A549 (cell line): ENCODE measurements at regions not wholly inside any gene's neighbourhood (a gene's known extent, or its start where the extent isn't known, plus 50 kb on each side); places are given as distances from the start of the nearest gene placed in this dataset.

Source experiments
- ATAC-seq, 2 experiments: fragments of 200-7000 bp in 1 of 2; fragments of >200 bp in 1 of 2; cut with Nextera tagmentation in 1 of 2; cut with Tn5 transposase in 1 of 2; 3 replicates each; pipeline versions ENCODE4 v1.8.0 to v1.9.1; 2018 to 2020; ENCODE audit warnings: mild to moderate bottlenecking in 1 of 2, moderate library complexity in 1 of 2
- CTCF ChIA-PET: fragments of 300-600 bp; sonication (Branson Sonifier 250); formaldehyde crosslinking; extraction: SDS; loops from one replicate; lab custom pipeline; 2021; ENCODE audit warnings: antibody characterized with exemption, inconsistent platforms; lab: Yijun Ruan, JAX
- POLR2A ChIA-PET: fragments of 350-600 bp; formaldehyde crosslinking; extraction: SDS; loops from one replicate; lab custom pipeline; 2021; ENCODE audit warnings: antibody characterized with exemption, inconsistent platforms; lab: Yijun Ruan, JAX
- DNase-seq, 2 experiments: peaks; one replicate each; pipeline versions ENCODE4 v3.0.0 to v3.0.0-alpha.2; 2011 to 2016; ENCODE audit warnings: low read depth in 1 of 2, low spot score in 1 of 2
- FAIRE-seq: peaks from 2 replicates; lab custom pipeline; 2011; peaks lifted over from hg19 to GRCh38; lab: Jason Lieb, UNC
- H3K27ac ChIP-seq, 2 experiments: fragments of >200 bp; sonication (Bioruptor Twin); formaldehyde crosslinking; 3 replicates each; pipeline ENCODE4 v1.5.1; 2016 to 2017
- H3K4me1 ChIP-seq: fragments of >200 bp; sonication (Bioruptor Twin); formaldehyde crosslinking; 3 replicates; pipeline ENCODE4 v1.6.1; 2016
- H3K4me2 ChIP-seq: fragments of >200 bp; sonication (Bioruptor Twin); formaldehyde crosslinking; 3 replicates; pipeline ENCODE4 v1.6.1; 2016
- H3K4me3 ChIP-seq: fragments of >200 bp; sonication (Bioruptor Twin); formaldehyde crosslinking; 3 replicates; pipeline ENCODE4 v1.5.1; 2016
- H3K9me3 ChIP-seq: fragments of >200 bp; sonication (Bioruptor Twin); formaldehyde crosslinking; 3 replicates; pipeline ENCODE4 v1.6.1; 2016
- BHLHE40 ChIP-seq: IDR thresholded peaks from 2 replicates; pipeline ENCODE4 v1.6.1; 2012; ENCODE audit warnings: low read depth, low read length, inconsistent platforms
- CBX2 ChIP-seq: fragments of 200-600 bp; sonication (generic); IDR thresholded peaks from 2 replicates; pipeline ENCODE4 v1.6.1; 2016; ENCODE audit warnings: low read depth, mild to moderate bottlenecking, borderline replicate concordance
- E2F6 ChIP-seq: IDR thresholded peaks from 2 replicates; pipeline ENCODE4 v1.6.1; 2012; ENCODE audit warnings: low read depth, borderline replicate concordance
- EHF ChIP-seq: fragments of 250-450 bp; sonication (Bioruptor Pico); IDR thresholded peaks from 2 replicates; pipeline ENCODE4 v1.5.0; 2020; ENCODE audit warnings: mild to moderate bottlenecking
- EHMT2 ChIP-seq: fragments of 200-600 bp; sonication (generic); IDR thresholded peaks from 2 replicates; pipeline ENCODE4 v1.6.1; 2016; ENCODE audit warnings: antibody characterized with exemption, low read depth, mild to moderate bottlenecking, moderate library complexity
- EP300 ChIP-seq, 2 experiments: fragments of >200 bp; sonication (Bioruptor Twin); formaldehyde crosslinking; IDR thresholded peaks; 2 replicates in 1 of 2; 3 replicates in 1 of 2; pipeline ENCODE4 v1.6.1; 2016 to 2017
- ESRRA ChIP-seq: fragments of 150-350 bp; IDR thresholded peaks from 2 replicates; pipeline ENCODE4 v1.6.1; 2014; ENCODE audit warnings: mild to moderate bottlenecking, low read length, borderline replicate concordance
- FOSL2 ChIP-seq, 2 experiments: fragments of 450-650 bp in 1 of 2; fragments of >200 bp in 1 of 2; sonication (Bioruptor Twin) in 1 of 2; formaldehyde crosslinking; IDR thresholded peaks; 2 replicates each; pipeline versions ENCODE4 v1.5.0 to v1.6.1; 2016 to 2020; ENCODE audit warnings: mild to moderate bottlenecking in 1 of 2, moderate library complexity in 1 of 2
- FOXS1 ChIP-seq: fragments of 250-450 bp; sonication (Bioruptor Pico); IDR thresholded peaks from 2 replicates; pipeline ENCODE4 v1.5.0; 2020; ENCODE audit warnings: mild to moderate bottlenecking, moderate library complexity
- GATA3 ChIP-seq: IDR thresholded peaks from 2 replicates; pipeline ENCODE4 v1.6.1; 2012; ENCODE audit warnings: borderline replicate concordance
- HOXB5 ChIP-seq: fragments of 250-450 bp; sonication (Bioruptor Pico); IDR thresholded peaks from 2 replicates; pipeline ENCODE4 v1.5.0; 2020; ENCODE audit warnings: mild to moderate bottlenecking, moderate library complexity
- JUNB ChIP-seq: fragments of >200 bp; sonication (Bioruptor Twin); formaldehyde crosslinking; IDR thresholded peaks from 2 replicates; pipeline ENCODE4 v1.6.1; 2016
- KDM5A ChIP-seq: fragments of 200-600 bp; sonication (generic); IDR thresholded peaks from 2 replicates; pipeline ENCODE4 v1.6.1; 2016; ENCODE audit warnings: antibody characterized with exemption, mild to moderate bottlenecking
- MAX ChIP-seq: IDR thresholded peaks from 2 replicates; pipeline ENCODE4 v1.6.1; 2012
- MYC ChIP-seq: IDR thresholded peaks from 2 replicates; pipeline ENCODE4 v1.6.1; 2012; ENCODE audit warnings: mild to moderate bottlenecking, inconsistent platforms, low read length, improper control_type of control experiment, borderline replicate concordance
- NFE2L2 ChIP-seq: fragments of 150-350 bp; conservative IDR thresholded peaks from 2 replicates; pipeline ENCODE4 v1.6.1; 2014; ENCODE audit warnings: low read length
- PHF8 ChIP-seq: fragments of 200-600 bp; sonication (generic); IDR thresholded peaks from 2 replicates; pipeline ENCODE4 v1.6.1; 2016; ENCODE audit warnings: low read depth, mild to moderate bottlenecking, antibody characterized with exemption, moderate library complexity, borderline replicate concordance
- POLR2AphosphoS2 ChIP-seq: conservative IDR thresholded peaks from 2 replicates; pipeline ENCODE4 v1.6.1; 2012; ENCODE audit warnings: low read length, improper control_type of control experiment, inconsistent platforms
- RAD21 ChIP-seq, 2 experiments: fragments of >200 bp in 1 of 2; sonication (Bioruptor Twin) in 1 of 2; formaldehyde crosslinking in 1 of 2; IDR thresholded peaks in 1 of 2; conservative IDR thresholded peaks in 1 of 2; 2 replicates in 1 of 2; 3 replicates in 1 of 2; pipeline ENCODE4 v1.6.1; 2012 to 2018; ENCODE audit warnings: inconsistent platforms in 1 of 2
- RARB ChIP-seq: fragments of 250-450 bp; sonication (Bioruptor Pico); IDR thresholded peaks from 2 replicates; pipeline ENCODE4 v1.8.0; 2021; ENCODE audit warnings: mild to moderate bottlenecking, moderate library complexity
- TP53 ChIP-seq: fragments of 250-450 bp; sonication (Bioruptor Pico); IDR thresholded peaks from 2 replicates; pipeline ENCODE4 v1.5.0; 2021; ENCODE audit warnings: mild to moderate bottlenecking, moderate library complexity
- ZSCAN20 ChIP-seq: fragments of 250-450 bp; sonication (Bioruptor Pico); IDR thresholded peaks from 2 replicates; pipeline ENCODE4 v1.8.0; 2022; ENCODE audit warnings: mild to moderate bottlenecking, moderate library complexity
- WGBS: methylation state at CpG from one replicate; pipeline ENCODE4 v1.1.6; 2017; ENCODE audit errors: missing lambda C conversion rate; 5-methylcytosine and 5-hydroxymethylcytosine counted together
- TF ChIP-seq, protein P1 (sequence below): fragments of >200 bp; sonication (Bioruptor Twin); formaldehyde crosslinking; IDR thresholded peaks from 2 replicates; pipeline ENCODE4 v1.6.1; 2016
- TF ChIP-seq, protein P2 (sequence below): fragments of 250-450 bp; sonication (Bioruptor Pico); IDR thresholded peaks from 2 replicates; pipeline ENCODE4 v1.5.0; 2020; ENCODE audit warnings: low read depth, mild to moderate bottlenecking, moderate library complexity
- TF ChIP-seq, protein P3 (sequence below): fragments of 450-650 bp; IDR thresholded peaks from 2 replicates; pipeline ENCODE4 v1.6.1; 2014; ENCODE audit warnings: antibody characterized with exemption

- Histone ChIP-seq H3K27ac (peak overlapping the region in 1 of 2 experiments; percentile 26; a peak in 2 of 6 replicates), H3K9me3 (no peaks in the 10 kb centered on the region), H3K4me1 (peaks cover 10% of the 10 kb centered on the region), H3K4me2 (no peak overlapping the region), H3K4me3 (no peak overlapping the region)
- TF ChIP-seq EHF (CRISPR knock-in tag) (no peak), E2F6 (no peak), JUNB (no peak), GATA3 (no peak), NFE2L2 (no peak), BHLHE40 (no peak), CBX2 (no peak), TP53 (no peak)
- TF ChIP-seq, protein P1, sequence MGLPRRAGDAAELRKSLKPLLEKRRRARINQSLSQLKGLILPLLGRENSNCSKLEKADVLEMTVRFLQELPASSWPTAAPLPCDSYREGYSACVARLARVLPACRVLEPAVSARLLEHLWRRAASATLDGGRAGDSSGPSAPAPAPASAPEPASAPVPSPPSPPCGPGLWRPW, result no peak
- WGBS, result 89% methylated on average over 6 of the region's 6 CpGs
- no peak for DNase-seq
- ChIA-PET POLR2A (no interaction called here), CTCF (interaction anchor here (0.8 to 1.7 kb wide), 2 partner anchors 19 to 38 kb away, joined by 3 to 4 read pairs; no protein-coding TSS in a partner anchor)
- ATAC-seq, result no peak
- no peak for FAIRE-seq
Observed at GRCh38 chr3:27574438-27574795, 90.2 kb upstream of the SLC4A7 start.

DNA sequence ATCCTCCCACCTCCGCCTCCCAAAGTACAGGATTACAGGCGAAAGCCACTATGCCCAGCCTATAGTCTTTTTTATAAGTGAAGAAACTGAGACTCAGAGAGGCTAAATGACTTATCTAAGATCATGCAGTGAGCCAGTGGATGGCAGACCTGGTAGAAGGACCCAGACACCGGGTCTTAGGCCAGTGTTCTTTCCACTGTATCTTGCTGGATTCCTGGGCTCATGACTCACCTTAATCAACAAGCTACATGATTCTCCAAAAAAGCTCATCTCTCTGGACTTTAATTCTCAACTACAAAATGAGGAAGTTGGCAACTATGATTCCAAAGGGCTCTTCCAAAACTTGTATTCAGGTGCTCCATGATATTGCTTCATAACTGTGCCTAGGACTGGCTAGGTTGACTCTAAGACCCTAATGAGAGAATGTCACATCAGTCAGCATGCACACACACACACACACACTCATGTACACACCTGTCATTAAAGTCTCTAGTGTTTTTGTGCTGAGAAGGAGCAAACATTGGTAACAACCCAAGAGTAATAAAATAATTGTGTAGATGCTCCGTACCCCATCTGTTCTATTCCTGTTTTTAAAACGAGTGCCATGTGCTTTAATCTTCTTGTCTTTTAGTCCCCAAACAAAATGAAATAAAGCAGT is 89.7 kb upstream of the SLC4A7 start:
- peak; percentile 40 to 62; a peak in 3 of 6 replicates for ATAC-seq
- TF ChIP-seq FOSL2 (IDR thresholded peaks at IDR 0.05), result no peak
- peak; percentile 55 for TF ChIP-seq FOSL2 (CRISPR knock-in tag; IDR thresholded peaks at IDR 0.05)
- no peak for TF ChIP-seq EHMT2
- Histone ChIP-seq H3K4me2 (peak overlapping the region; percentile 22; the same call in 1 of the 3 replicates), H3K4me3 (no peak overlapping the region), H3K4me1 (peaks cover 10% of the 10 kb centered on the region), H3K9me3 (no peaks in the 10 kb centered on the region), H3K27ac (peak overlapping the region in 1 of 2 experiments; percentile 26; a peak in 2 of 6 replicates)
- CTCF ChIA-PET, result interaction anchor here (0.6 to 1.7 kb wide), 2 partner anchors 19 to 86 kb away, joined by 3 to 4 read pairs; no protein-coding TSS in a partner anchor
- peak in 1 of 2 experiments; percentile 29 for DNase-seq
- WGBS, result 56% methylated on average over 5 of the region's 5 CpGs
- FAIRE-seq, result no peak
- POLR2A ChIA-PET, result interaction anchor here (0.7 kb wide), 1 partner anchor 9 kb away, joined by 3 read pairs; no protein-coding TSS in a partner anchor

- FAIRE-seq, result no peak
- no peak for DNase-seq
- ATAC-seq, result no peak
- no peak for TF ChIP-seq CBX2
- TF ChIP-seq HOXB5 (CRISPR knock-in tag), result no peak
- TF ChIP-seq EP300 (IDR thresholded peaks at IDR 0.05), result no peak
- no peak for TF ChIP-seq ESRRA
- TF ChIP-seq POLR2AphosphoS2, result no peak
- TF ChIP-seq, protein P2, sequence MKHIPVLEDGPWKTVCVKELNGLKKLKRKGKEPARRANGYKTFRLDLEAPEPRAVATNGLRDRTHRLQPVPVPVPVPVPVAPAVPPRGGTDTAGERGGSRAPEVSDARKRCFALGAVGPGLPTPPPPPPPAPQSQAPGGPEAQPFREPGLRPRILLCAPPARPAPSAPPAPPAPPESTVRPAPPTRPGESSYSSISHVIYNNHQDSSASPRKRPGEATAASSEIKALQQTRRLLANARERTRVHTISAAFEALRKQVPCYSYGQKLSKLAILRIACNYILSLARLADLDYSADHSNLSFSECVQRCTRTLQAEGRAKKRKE (CRISPR knock-in tag), result no peak
- no peak for TF ChIP-seq FOSL2 (IDR thresholded peaks at IDR 0.05)
- TF ChIP-seq FOSL2 (CRISPR knock-in tag; IDR thresholded peaks at IDR 0.05), result no peak
- no peak for TF ChIP-seq RAD21 (conservative IDR thresholded peaks at IDR 0.05 in 1 of 2, IDR thresholded peaks at IDR 0.05 in 1 of 2)
- TF ChIP-seq FOXS1, result no peak
- TF ChIP-seq MAX, result no peak
- TF ChIP-seq, protein P3, sequence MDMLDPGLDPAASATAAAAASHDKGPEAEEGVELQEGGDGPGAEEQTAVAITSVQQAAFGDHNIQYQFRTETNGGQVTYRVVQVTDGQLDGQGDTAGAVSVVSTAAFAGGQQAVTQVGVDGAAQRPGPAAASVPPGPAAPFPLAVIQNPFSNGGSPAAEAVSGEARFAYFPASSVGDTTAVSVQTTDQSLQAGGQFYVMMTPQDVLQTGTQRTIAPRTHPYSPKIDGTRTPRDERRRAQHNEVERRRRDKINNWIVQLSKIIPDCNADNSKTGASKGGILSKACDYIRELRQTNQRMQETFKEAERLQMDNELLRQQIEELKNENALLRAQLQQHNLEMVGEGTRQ, result no peak
- no peak for TF ChIP-seq MYC
- TF ChIP-seq EHF (CRISPR knock-in tag), result no peak
- no peak for TF ChIP-seq RARB
- TF ChIP-seq ZSCAN20, result no peak
- no peak for TF ChIP-seq KDM5A
- no peak for TF ChIP-seq JUNB
- no peak for TF ChIP-seq PHF8
- TF ChIP-seq, all 56 proteins: peak for 0
- ChIA-PET POLR2A (no interaction called here), CTCF (interaction anchor here (0.6 to 1.7 kb wide), 3 partner anchors 18 to 181 kb away, joined by 3 to 4 read pairs (median 3); no protein-coding TSS in a partner anchor)
- 94% methylated on average over 3 of the region's 3 CpGs for WGBS
- H3K27ac ChIP-seq, result 0 out of 6 replicates have a peak overlapping the region, but pooled peaks of 1 of the 2 experiments have one; percentile 26
- no peak overlapping the region for H3K4me2 ChIP-seq
- H3K9me3 ChIP-seq, result no peaks in the 10 kb centered on the region
- H3K4me1 ChIP-seq, result peaks cover 16% of the 10 kb centered on the region
- no peak overlapping the region for H3K4me3 ChIP-seq
Observed at GRCh38 chr3:27573138-27573537, 89.0 kb upstream of the SLC4A7 start.
